ENCODE measurements at regions not wholly inside any gene's neighbourhood (a gene's known extent, or its start where the extent isn't known, plus 50 kb on each side); places are given as distances from the start of the nearest gene placed in this dataset.

DNA sequence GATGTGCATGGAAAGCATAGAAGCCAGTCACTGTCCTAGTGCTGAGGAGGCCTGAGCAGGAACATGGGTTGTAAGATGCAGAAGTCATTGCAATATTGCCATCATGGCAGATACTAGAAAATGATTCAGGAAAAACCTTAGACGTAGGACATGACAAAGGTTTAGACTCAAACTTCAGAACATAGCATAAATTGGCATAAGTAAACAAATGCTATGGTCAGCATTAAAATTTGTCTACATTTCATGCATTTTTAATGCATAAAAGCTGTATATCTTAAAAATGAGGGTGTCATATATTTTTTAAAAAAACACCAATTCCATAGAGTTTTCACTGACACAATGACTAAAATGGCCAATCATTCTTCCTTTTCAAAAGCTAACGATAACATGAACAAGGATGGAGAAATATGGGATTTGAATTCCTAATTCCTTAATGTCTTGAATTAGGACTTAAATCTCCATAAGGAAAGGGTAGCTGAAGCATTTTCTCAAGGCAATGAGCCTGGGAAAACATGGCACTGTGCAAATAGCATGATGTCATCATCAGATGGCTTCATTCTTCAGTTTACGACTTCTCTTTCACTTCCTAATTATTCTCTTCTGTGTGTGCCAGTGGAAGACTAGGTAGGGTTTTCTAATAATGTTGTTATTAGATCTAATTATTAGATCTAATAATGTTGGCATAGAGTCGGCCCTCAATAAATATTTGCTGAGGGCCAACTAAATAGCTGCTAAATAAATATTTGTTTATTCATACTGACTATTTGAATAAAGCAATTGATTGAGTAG lies 125.1 kb upstream of the FRG1 start:
- peaks cover 37% of the 10 kb centered on the region for H3K9me3 Mint-ChIP-seq (ENCODE audit: low read depth)

DNA sequence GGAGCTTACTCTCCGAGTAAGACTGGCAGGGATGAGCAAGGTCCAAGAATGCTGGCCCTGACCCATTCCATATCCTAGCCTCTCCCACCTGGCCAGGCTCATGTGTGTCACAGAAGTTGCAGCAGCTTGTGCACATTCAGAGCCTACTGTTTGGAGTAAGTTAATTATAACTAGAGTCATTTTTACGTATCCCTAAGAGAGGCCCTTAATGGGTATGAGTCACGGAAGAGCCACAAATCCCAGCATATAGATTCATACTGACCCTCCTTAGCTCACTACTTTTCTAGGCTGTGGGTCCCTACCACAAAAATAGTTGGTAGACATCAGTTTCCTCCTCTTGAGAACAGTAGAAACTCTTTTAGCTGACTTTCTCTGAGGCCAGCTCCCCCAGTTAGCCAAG lies 118.3 kb upstream of the FRG1 start:
- TF ChIP-seq, protein P1, sequence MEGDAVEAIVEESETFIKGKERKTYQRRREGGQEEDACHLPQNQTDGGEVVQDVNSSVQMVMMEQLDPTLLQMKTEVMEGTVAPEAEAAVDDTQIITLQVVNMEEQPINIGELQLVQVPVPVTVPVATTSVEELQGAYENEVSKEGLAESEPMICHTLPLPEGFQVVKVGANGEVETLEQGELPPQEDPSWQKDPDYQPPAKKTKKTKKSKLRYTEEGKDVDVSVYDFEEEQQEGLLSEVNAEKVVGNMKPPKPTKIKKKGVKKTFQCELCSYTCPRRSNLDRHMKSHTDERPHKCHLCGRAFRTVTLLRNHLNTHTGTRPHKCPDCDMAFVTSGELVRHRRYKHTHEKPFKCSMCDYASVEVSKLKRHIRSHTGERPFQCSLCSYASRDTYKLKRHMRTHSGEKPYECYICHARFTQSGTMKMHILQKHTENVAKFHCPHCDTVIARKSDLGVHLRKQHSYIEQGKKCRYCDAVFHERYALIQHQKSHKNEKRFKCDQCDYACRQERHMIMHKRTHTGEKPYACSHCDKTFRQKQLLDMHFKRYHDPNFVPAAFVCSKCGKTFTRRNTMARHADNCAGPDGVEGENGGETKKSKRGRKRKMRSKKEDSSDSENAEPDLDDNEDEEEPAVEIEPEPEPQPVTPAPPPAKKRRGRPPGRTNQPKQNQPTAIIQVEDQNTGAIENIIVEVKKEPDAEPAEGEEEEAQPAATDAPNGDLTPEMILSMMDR (IDR thresholded peaks at IDR 0.05; ENCODE audit: unreplicated experiment) = no peak
- Mint-ChIP-seq H3K27me3 (no peaks in the 10 kb centered on the region), H3K36me3 (ENCODE audit: insufficient read depth) (no peaks in the 10 kb centered on the region), H3K4me1 (ENCODE audit: low read depth) (no peaks in the 10 kb centered on the region), H3K9me3 (ENCODE audit: low read depth) (peaks cover 20% of the 10 kb centered on the region), H3K4me3 (ENCODE audit: low read depth) (no peak overlapping the region), H3K27ac (no peak overlapping the region)
- DNase-seq (ENCODE audit: low spot score, unreplicated experiment) = no peak

More for the DNA sequence above, 125.1 kb upstream of the FRG1 start:
- H3K4me1 Mint-ChIP-seq (ENCODE audit: low read depth) = no peaks in the 10 kb centered on the region
- TF ChIP-seq, protein P1 (IDR thresholded peaks at IDR 0.05; ENCODE audit: unreplicated experiment) = no peak
- H3K27ac Mint-ChIP-seq = no peak overlapping the region
- no peaks in the 10 kb centered on the region for H3K27me3 Mint-ChIP-seq
- no peak for DNase-seq (ENCODE audit: low spot score, unreplicated experiment)
- H3K4me3 Mint-ChIP-seq (ENCODE audit: low read depth) = no peak overlapping the region
- H3K36me3 Mint-ChIP-seq (ENCODE audit: insufficient read depth) = peaks cover 6% of the 10 kb centered on the region

DNA sequence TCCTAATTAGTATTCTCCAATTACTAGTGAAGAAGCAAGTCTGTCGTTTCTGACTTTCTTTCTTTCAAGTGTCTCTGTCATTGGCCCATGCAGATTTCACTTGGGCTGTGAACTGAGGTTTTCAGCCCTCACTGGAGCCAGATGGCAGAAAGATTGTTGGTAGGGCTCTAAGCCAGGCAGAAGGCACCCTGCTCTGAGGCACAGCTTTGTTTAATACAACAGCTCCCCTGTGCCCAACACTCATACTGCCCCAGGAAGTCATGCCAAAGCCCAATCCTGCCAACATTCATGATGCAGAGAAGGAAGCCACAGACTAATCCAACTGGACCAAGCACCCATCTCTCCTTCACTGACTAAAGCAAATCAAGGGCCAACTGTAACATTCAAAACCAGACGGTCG lies 117.1 kb upstream of the FRG1 start:
- Mint-ChIP-seq H3K9me3 (ENCODE audit: low read depth) (peaks cover 16% of the 10 kb centered on the region), H3K36me3 (ENCODE audit: insufficient read depth) (no peaks in the 10 kb centered on the region), H3K4me1 (ENCODE audit: low read depth) (no peaks in the 10 kb centered on the region), H3K27me3 (no peaks in the 10 kb centered on the region), H3K27ac (no peak overlapping the region), H3K4me3 (ENCODE audit: low read depth) (no peak overlapping the region)
- TF ChIP-seq, protein P1 (IDR thresholded peaks at IDR 0.05; ENCODE audit: unreplicated experiment) = no peak
- DNase-seq (ENCODE audit: low spot score, unreplicated experiment) = no peak

DNA sequence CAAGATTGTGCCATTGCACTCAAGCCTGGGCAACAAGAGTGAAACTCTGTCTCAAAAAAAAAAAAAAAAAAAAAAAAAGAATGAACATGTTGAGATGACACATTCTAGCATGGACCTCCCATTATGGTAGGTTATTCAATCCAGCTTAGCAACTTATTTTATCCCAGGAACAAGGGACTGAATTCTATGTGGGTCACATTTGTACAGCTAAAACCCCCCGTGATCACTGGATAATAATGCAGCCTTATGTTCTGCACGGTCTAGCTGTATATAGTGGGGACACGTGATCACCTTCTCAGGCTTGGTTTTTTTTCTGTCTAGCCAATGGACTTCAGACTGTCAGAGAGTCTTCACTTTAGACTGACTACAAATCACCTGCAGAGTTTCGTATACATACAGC lies 115.2 kb upstream of the FRG1 start:
- TF ChIP-seq, protein P1 (IDR thresholded peaks at IDR 0.05; ENCODE audit: unreplicated experiment) = no peak
- peaks cover 28% of the 10 kb centered on the region for H3K9me3 Mint-ChIP-seq (ENCODE audit: low read depth)
- H3K36me3 Mint-ChIP-seq (ENCODE audit: insufficient read depth) = no peaks in the 10 kb centered on the region
- DNase-seq (ENCODE audit: low spot score, unreplicated experiment) = no peak
- no peak overlapping the region for H3K27ac Mint-ChIP-seq
- H3K4me1 Mint-ChIP-seq (ENCODE audit: low read depth) = no peaks in the 10 kb centered on the region
- no peak overlapping the region for H3K4me3 Mint-ChIP-seq (ENCODE audit: low read depth)
- H3K27me3 Mint-ChIP-seq = no peaks in the 10 kb centered on the region

DNA sequence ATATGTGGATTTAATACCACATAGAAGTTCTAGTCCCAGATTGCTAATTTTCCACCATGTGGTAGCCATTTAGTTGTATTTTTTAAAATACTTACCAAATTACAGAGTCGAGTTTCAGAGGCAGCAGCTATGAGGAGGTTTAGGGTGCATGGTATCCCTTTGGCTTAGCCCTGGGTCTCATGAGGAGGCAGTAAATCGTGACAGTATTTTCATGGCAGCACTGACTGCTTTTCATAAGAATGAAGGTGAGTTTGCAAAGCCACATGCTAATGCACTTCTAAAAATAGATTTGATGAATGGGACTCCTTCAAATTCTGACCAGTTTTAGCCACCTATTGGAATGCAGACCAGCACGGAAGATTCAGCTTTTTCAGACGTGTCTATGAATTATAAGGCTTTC lies 114.0 kb upstream of the FRG1 start:
- no peaks in the 10 kb centered on the region for H3K27me3 Mint-ChIP-seq
- H3K27ac Mint-ChIP-seq = no peak overlapping the region
- H3K4me3 Mint-ChIP-seq (ENCODE audit: low read depth) = no peak overlapping the region
- no peaks in the 10 kb centered on the region for H3K36me3 Mint-ChIP-seq (ENCODE audit: insufficient read depth)
- peaks cover 32% of the 10 kb centered on the region for H3K9me3 Mint-ChIP-seq (ENCODE audit: low read depth)
- TF ChIP-seq, protein P1 (IDR thresholded peaks at IDR 0.05; ENCODE audit: unreplicated experiment) = no peak
- no peak for DNase-seq (ENCODE audit: low spot score, unreplicated experiment)
- H3K4me1 Mint-ChIP-seq (ENCODE audit: low read depth) = no peaks in the 10 kb centered on the region
